Keratinocyte (primary cell): ENCODE measurements at regions not wholly inside any gene's neighbourhood (a gene's known extent, or its start where the extent isn't known, plus 50 kb on each side); places are given as distances from the start of the nearest gene placed in this dataset.

Source experiments
- CTCF ChIP-seq, 3 experiments: IDR thresholded peaks in 1 of 3; conservative IDR thresholded peaks in 1 of 3; optimal IDR thresholded peaks in 1 of 3; 2 replicates in 2 of 3; 3 replicates in 1 of 3; pipeline versions ENCODE3 to v1.5.1; 2011; ENCODE audit warnings: low read length in 3 of 3, mild to moderate bottlenecking in 3 of 3, moderate library complexity in 2 of 3, control low read depth in 1 of 3, inconsistent platforms in 1 of 3; ENCODE audit not compliant: insufficient read depth in 2 of 3; ENCODE audit errors: extremely low read depth in 1 of 3
- EZH2 ChIP-seq: IDR thresholded peaks from one replicate; pipeline ENCODE4 v1.6.1; 2012; ENCODE audit warnings: inconsistent platforms, mild to moderate bottlenecking, low read length, moderate library complexity

- TF ChIP-seq CTCF (optimal IDR thresholded peaks at IDR 0.05 in 1 of 3, IDR thresholded peaks at IDR 0.05 in 1 of 3, conservative IDR thresholded peaks at IDR 0.05 in 1 of 3; ENCODE audit: extremely low read depth in 1 of 3, insufficient read depth in 2 of 3, low read length in 3 of 3) = no peak
- TF ChIP-seq EZH2 = no peak
Observed at GRCh38 chr16:49168126-49168525, 113.5 kb downstream of the CBLN1 start.
